PC-9 (cell line): ENCODE measurements at regions not wholly inside any gene's neighbourhood (a gene's known extent, or its start where the extent isn't known, plus 50 kb on each side); places are given as distances from the start of the nearest gene placed in this dataset.

Experiments used
- BruUV-seq: library from RNA; stranded (reverse); fragments of 400-500 nt; replicated peaks from 2 replicates; lab custom pipeline; 2021; lab: Mats Ljungman, UMichigan
- CTCF ChIA-PET: fragments of 300-600 bp; sonication (Branson Sonifier 250); formaldehyde crosslinking; loops from one replicate; lab custom pipeline; 2022; ENCODE audit warnings: antibody characterized with exemption; lab: Charles Lee
- POLR2A ChIA-PET: fragments of 300-600 bp; sonication (Branson Sonifier 250); formaldehyde crosslinking; loops from one replicate; lab custom pipeline; 2022; ENCODE audit warnings: antibody characterized with exemption; ENCODE audit not compliant: unreplicated experiment; lab: Charles Lee
- DNase-seq, 2 experiments: peaks; one replicate each; pipeline versions ENCODE4 v3.0.0 to v3.0.0-alpha.2; 2015 to 2022; ENCODE audit warnings: mixed read lengths in 1 of 2
- H2AFZ ChIP-seq: fragments of 200-600 bp; sonication (generic); 2 replicates; pipeline ENCODE4 v1.8.1; 2017; ENCODE audit warnings: antibody characterized with exemption
- H3F3A ChIP-seq: fragments of 200-600 bp; sonication (generic); 2 replicates; pipeline ENCODE4 v1.8.1; 2017; ENCODE audit warnings: antibody characterized with exemption, mild to moderate bottlenecking, low read depth; ENCODE audit not compliant: insufficient read depth
- H3K27ac ChIP-seq: fragments of 200-600 bp; sonication (generic); 2 replicates; pipeline ENCODE4 v1.6.1; 2016; ENCODE audit warnings: mixed run types
- H3K27me3 ChIP-seq: fragments of 200-600 bp; sonication (generic); 2 replicates; pipeline ENCODE4 v1.6.1; 2016; ENCODE audit warnings: low read depth, mixed run types; ENCODE audit not compliant: insufficient read depth
- H3K36me3 ChIP-seq: fragments of 200-600 bp; sonication (generic); 2 replicates; pipeline ENCODE4 v1.6.1; 2016; ENCODE audit warnings: low read depth, mixed run types
- H3K4me1 ChIP-seq: fragments of 200-600 bp; sonication (generic); replicated peaks from 2 replicates; pipeline ENCODE4 v1.6.1; 2016; ENCODE audit warnings: mixed run types; ENCODE audit not compliant: insufficient read depth
- H3K4me2 ChIP-seq: fragments of 200-600 bp; sonication (generic); 2 replicates; pipeline ENCODE4 v1.6.1; 2017; ENCODE audit warnings: mixed run types
- H3K4me3 ChIP-seq: fragments of 200-600 bp; sonication (generic); 2 replicates; pipeline ENCODE4 v1.6.1; 2016; ENCODE audit warnings: mixed run types
- H3K79me2 ChIP-seq: fragments of 200-600 bp; sonication (generic); 2 replicates; pipeline ENCODE4 v1.6.1; 2017; ENCODE audit warnings: low read depth, mixed run types
- H3K9me2 ChIP-seq: fragments of 200-600 bp; sonication (generic); 2 replicates; pipeline ENCODE4 v1.8.1; 2017; ENCODE audit warnings: mild to moderate bottlenecking; ENCODE audit not compliant: insufficient read depth
- H3K9me3 ChIP-seq: fragments of 200-600 bp; sonication (generic); 2 replicates; pipeline ENCODE4 v1.8.1; 2016; ENCODE audit warnings: low read depth; ENCODE audit not compliant: insufficient read depth
- H4K20me1 ChIP-seq: fragments of 200-600 bp; sonication (generic); 2 replicates; pipeline ENCODE4 v1.8.1; 2017; ENCODE audit not compliant: insufficient read depth
- EZH2 ChIP-seq: fragments of 200-600 bp; sonication (generic); IDR thresholded peaks from 2 replicates; pipeline ENCODE4 v1.8.0; 2017; ENCODE audit warnings: antibody characterized with exemption, low read depth
- intact Hi-C: fragments of 100-400 bp; cut with micrococcal nuclease; formaldehyde crosslinking; loops from one replicate; pipeline ENCODE4 v1.10.0; 2022; ENCODE audit not compliant: unreplicated experiment
- TF ChIP-seq, protein P1 (sequence below): fragments of 200-600 bp; sonication (generic); conservative IDR thresholded peaks from 2 replicates; pipeline ENCODE4 v1.6.1; 2017; ENCODE audit warnings: mixed run types, antibody characterized with exemption, mild to moderate bottlenecking, moderate library complexity

DNA sequence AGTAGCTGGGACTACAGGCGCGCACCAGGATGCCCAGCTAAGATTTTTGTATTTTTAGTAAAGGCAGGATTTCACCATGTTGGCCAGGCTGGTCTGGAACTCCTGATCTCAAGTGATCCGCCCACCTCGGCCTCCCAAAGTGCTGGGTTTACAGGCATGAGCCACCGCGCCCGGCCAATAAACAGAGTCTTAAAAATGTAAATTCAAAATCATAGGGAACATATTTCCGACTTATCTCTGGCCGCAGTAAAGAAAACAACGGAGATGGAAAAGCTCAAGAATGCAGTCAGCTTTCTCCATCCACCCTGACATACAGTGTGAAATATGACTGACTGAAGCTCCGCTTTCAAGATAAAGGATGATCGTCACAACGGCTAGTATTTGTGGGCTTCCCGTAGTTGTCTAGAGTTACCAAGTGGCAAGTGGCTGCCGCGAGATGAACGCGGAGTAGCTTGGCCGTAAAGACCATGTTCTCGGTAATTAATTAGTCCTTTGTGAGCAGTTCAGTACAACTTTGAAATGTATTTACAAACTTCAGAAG lies 495.1 kb upstream of the FAT1 start:
- DNase-seq, result no peak
- no peaks in the 10 kb centered on the region for H4K20me1 ChIP-seq
- no peak overlapping the region for H3K4me3 ChIP-seq
- no peak overlapping the region for H3K27ac ChIP-seq
- no peak for TF ChIP-seq EZH2
- TF ChIP-seq, protein P1, sequence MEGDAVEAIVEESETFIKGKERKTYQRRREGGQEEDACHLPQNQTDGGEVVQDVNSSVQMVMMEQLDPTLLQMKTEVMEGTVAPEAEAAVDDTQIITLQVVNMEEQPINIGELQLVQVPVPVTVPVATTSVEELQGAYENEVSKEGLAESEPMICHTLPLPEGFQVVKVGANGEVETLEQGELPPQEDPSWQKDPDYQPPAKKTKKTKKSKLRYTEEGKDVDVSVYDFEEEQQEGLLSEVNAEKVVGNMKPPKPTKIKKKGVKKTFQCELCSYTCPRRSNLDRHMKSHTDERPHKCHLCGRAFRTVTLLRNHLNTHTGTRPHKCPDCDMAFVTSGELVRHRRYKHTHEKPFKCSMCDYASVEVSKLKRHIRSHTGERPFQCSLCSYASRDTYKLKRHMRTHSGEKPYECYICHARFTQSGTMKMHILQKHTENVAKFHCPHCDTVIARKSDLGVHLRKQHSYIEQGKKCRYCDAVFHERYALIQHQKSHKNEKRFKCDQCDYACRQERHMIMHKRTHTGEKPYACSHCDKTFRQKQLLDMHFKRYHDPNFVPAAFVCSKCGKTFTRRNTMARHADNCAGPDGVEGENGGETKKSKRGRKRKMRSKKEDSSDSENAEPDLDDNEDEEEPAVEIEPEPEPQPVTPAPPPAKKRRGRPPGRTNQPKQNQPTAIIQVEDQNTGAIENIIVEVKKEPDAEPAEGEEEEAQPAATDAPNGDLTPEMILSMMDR, result no peak
- no peaks in the 10 kb centered on the region for H3K4me1 ChIP-seq
- ChIA-PET POLR2A (no interaction called here), CTCF (no interaction called here)
- intact Hi-C loops, result no loop called here
- H3K79me2 ChIP-seq, result no peaks in the 10 kb centered on the region
- H3K27me3 ChIP-seq, result no peaks in the 10 kb centered on the region
- no TSS peak for BruUV-seq
- no peak overlapping the region for H2AFZ ChIP-seq
- no peaks in the 10 kb centered on the region for H3K36me3 ChIP-seq
- no peak overlapping the region for H3K4me2 ChIP-seq
- H3K9me3 ChIP-seq, result no peaks in the 10 kb centered on the region
- H3K9me2 ChIP-seq, result no peaks in the 10 kb centered on the region
- no peaks in the 10 kb centered on the region for H3F3A ChIP-seq

DNA sequence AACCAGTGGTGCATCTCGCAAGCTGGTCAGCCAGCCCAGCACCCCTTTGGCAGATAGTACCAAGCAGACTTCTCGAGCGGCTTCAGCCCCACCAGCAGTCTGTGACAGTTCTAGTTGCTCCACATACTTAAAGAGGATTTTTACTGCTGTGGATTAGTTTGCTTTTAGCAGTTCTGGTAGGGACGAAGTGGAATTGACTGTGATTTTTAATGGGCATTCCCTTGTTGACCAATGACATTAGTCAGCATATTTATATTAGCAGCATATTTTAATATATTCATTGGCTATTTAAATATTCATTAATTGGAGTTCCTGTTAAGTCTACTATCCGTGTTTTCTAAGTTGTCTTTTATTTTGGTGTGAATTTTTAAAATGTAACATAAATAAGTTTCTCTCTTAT lies 500.9 kb upstream of the FAT1 start:
- Histone ChIP-seq H2AFZ (no peak overlapping the region), H3K4me3 (no peak overlapping the region), H3K27me3 (no peaks in the 10 kb centered on the region), H3K9me3 (no peaks in the 10 kb centered on the region), H3K27ac (no peak overlapping the region), H3K79me2 (no peaks in the 10 kb centered on the region), H3K4me2 (no peak overlapping the region), H3K4me1 (no peaks in the 10 kb centered on the region), H4K20me1 (no peaks in the 10 kb centered on the region), H3K36me3 (no peaks in the 10 kb centered on the region), H3F3A (no peaks in the 10 kb centered on the region), H3K9me2 (no peaks in the 10 kb centered on the region)
- ChIA-PET CTCF (no interaction called here), POLR2A (interaction anchor here (0.5 kb wide), 1 partner anchor 10 kb away, joined by 5 read pairs; no protein-coding TSS in a partner anchor)
- intact Hi-C loops, result no loop called here
- TF ChIP-seq EZH2, result no peak
- TF ChIP-seq, protein P1, result no peak
- no TSS peak for BruUV-seq
- no peak for DNase-seq

DNA sequence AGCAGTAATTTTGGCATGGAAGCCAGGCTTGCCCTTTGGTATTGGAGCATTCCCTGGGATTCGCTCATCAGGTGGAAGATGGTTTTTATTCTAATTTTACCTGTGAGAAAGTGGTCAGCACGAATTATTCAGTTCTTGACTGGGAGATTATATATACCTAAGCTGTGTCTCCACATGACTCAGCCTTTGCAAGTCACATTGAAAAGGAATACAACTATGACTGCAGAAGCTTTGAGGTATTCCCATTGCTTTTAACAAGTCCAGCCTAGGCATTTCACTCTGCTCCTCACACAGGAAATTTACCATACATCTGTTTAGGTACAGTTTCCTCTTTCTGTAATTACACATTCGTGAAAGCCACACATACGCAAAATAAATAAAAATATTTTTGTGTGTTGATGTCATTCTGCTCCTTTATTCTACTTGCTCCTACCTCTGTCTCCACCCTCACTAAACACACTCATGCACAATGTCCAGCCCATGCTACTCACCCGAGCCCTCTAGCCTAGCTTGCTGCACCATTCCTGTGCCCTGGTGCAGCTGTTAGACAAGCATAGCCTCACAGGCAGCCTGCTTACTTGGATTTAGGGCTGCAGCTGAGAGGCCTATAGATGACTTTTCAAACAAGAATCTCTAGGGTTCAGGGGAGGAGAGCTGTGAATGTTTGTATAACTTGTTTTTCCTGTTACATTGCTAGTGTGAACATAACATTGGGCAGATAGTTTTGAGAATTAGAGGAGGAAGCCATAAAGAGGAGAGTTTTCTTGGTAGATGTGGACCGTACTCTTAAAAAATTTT lies 504.4 kb upstream of the FAT1 start:
- Histone ChIP-seq H3K9me3 (no peaks in the 10 kb centered on the region), H3K4me2 (no peak overlapping the region), H3K36me3 (no peaks in the 10 kb centered on the region), H4K20me1 (no peaks in the 10 kb centered on the region), H3F3A (no peaks in the 10 kb centered on the region), H3K4me3 (no peak overlapping the region), H3K9me2 (no peaks in the 10 kb centered on the region), H3K4me1 (no peaks in the 10 kb centered on the region), H2AFZ (no peak overlapping the region), H3K27me3 (no peaks in the 10 kb centered on the region), H3K79me2 (no peaks in the 10 kb centered on the region), H3K27ac (no peak overlapping the region)
- peak; percentile 34 to 76 for DNase-seq
- ChIA-PET POLR2A (no interaction called here), CTCF (no interaction called here)
- TF ChIP-seq EZH2, result no peak
- TF ChIP-seq, protein P1, result no peak
- no TSS peak for BruUV-seq
- intact Hi-C loops, result no loop called here
